ENCODE measurements at regions not wholly inside any gene's neighbourhood (a gene's known extent, or its start where the extent isn't known, plus 50 kb on each side); places are given as distances from the start of the nearest gene placed in this dataset.

GRCh38 chr10:130230036-130230435, 93.8 kb downstream of the GLRX3 start:
- Histone ChIP-seq H3K9me3 (ENCODE audit: control insufficient read depth, low read length) (peaks cover 17% of the 10 kb centered on the region), H3K4me3 (ENCODE audit: low read length) (no peak overlapping the region), H3K36me3 (ENCODE audit: control insufficient read depth, insufficient read depth, low read length, severe bottlenecking) (no peaks in the 10 kb centered on the region), H3K9ac (ENCODE audit: low read length) (no peak overlapping the region), H3K27me3 (replicated peaks; ENCODE audit: control insufficient read depth, insufficient read depth, low read length) (no peaks in the 10 kb centered on the region), H3K4me1 (ENCODE audit: control insufficient read depth, insufficient read depth, low read length) (no peaks in the 10 kb centered on the region)
- no peak for DNase-seq (ENCODE audit: low read depth)

DNA sequence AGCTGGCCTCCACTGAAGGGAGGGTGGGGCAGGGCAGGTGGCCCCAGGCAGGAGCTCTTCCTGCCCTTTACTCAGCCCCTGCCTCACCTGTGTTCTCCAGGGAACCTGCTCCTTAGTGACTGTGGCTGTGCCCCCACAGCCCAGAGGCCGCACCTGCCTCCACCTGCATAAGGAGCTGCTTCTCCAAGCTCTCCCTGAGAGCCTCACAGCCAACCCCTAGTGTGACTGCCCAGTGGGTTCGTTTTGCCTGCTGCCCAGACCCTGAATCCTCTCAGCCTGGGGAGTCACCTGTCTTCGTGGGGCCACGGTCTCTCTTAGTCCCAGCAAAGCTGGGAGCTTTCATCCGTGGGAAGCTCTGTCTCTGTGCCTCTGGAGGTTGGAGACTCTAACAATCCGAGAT, 94.4 kb downstream of the GLRX3 start:
- no peaks in the 10 kb centered on the region for H3K27me3 ChIP-seq (replicated peaks; ENCODE audit: control insufficient read depth, insufficient read depth, low read length)
- no peak for DNase-seq (ENCODE audit: low read depth)
- H3K4me1 ChIP-seq (ENCODE audit: control insufficient read depth, insufficient read depth, low read length), result no peaks in the 10 kb centered on the region
- H3K9me3 ChIP-seq (ENCODE audit: control insufficient read depth, low read length), result peaks cover 17% of the 10 kb centered on the region
- H3K9ac ChIP-seq (ENCODE audit: low read length), result no peak overlapping the region
- no peaks in the 10 kb centered on the region for H3K36me3 ChIP-seq (ENCODE audit: control insufficient read depth, insufficient read depth, low read length, severe bottlenecking)
- no peak overlapping the region for H3K4me3 ChIP-seq (ENCODE audit: low read length)

DNA sequence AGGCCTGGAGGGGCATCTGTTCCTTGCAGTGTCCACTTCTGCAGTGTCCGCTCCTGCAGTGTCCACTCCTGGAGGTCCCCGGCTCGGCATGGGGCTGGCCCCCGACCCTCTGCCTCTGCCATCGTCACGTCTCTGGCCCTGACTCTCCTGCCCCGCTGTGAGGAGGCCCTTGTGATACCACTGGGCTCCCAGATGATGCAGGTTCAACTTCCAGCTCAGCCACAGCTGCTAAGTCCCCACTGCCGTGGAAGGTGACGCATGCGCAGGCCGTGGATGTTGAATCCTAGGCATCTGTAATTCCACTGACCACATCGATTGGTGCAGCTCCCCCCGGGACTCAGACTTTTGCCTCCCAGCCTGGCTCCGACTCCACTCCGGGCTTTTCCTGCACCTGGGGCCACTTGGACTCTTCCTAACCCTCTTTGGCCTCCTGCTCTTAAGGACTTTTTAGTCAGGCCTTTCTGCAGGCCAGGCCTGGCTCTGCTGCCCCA, 95.1 kb downstream of the GLRX3 start:
- no peaks in the 10 kb centered on the region for H3K4me1 ChIP-seq (ENCODE audit: control insufficient read depth, insufficient read depth, low read length)
- H3K9me3 ChIP-seq (ENCODE audit: control insufficient read depth, low read length), result peaks cover 17% of the 10 kb centered on the region
- DNase-seq (ENCODE audit: low read depth), result no peak
- no peaks in the 10 kb centered on the region for H3K36me3 ChIP-seq (ENCODE audit: control insufficient read depth, insufficient read depth, low read length, severe bottlenecking)
- H3K4me3 ChIP-seq (ENCODE audit: low read length), result no peak overlapping the region
- no peaks in the 10 kb centered on the region for H3K27me3 ChIP-seq (replicated peaks; ENCODE audit: control insufficient read depth, insufficient read depth, low read length)
- H3K9ac ChIP-seq (ENCODE audit: low read length), result no peak overlapping the region

DNA sequence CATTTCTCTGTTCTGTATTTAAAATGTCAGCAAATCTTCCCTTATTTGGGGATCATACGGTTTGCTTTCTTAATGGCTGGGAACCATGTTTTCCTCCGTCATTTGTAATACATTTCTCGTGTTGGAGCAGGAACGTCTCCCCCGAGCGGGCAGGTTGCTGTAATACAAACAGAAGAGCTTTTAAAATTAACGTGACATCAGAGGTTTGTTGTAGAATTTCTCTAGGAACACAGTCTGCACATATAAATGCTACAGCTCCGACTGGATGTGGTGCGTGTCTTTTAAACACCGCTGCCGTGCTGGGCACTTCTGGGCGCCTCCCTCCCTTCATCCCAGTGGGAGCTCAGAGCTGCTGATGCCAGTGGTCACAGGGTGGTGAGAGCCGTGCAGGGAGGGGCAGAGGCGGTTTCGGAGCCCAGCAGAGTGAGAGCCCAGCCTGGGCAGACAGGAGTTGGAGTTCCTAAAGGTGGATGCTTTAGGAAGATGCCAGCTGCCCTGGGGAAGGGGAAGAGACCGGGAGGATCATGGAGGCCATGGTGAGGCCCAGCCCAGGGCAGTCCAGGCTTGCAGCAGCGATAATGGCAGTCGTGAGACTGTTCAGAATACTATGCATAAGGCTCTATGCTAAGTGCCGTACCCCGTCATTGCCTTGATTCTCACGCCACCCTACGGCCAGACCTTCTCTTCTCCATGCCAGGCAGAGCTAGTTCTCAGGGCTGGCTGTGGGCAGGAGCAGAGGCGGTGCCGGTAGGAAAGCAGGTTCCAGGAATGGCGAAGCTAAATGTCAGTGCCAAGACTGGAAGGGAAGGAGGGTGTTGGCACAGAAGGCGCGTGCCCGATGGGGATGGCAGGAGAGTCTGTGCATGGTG, 96.2 kb downstream of the GLRX3 start:
- H3K9ac ChIP-seq (ENCODE audit: low read length), result no peak overlapping the region
- DNase-seq (ENCODE audit: low read depth), result no peak
- no peaks in the 10 kb centered on the region for H3K36me3 ChIP-seq (ENCODE audit: control insufficient read depth, insufficient read depth, low read length, severe bottlenecking)
- peaks cover 16% of the 10 kb centered on the region for H3K9me3 ChIP-seq (ENCODE audit: control insufficient read depth, low read length)
- H3K4me1 ChIP-seq (ENCODE audit: control insufficient read depth, insufficient read depth, low read length), result no peaks in the 10 kb centered on the region
- H3K4me3 ChIP-seq (ENCODE audit: low read length), result no peak overlapping the region
- H3K27me3 ChIP-seq (replicated peaks; ENCODE audit: control insufficient read depth, insufficient read depth, low read length), result no peaks in the 10 kb centered on the region

- H3K36me3 ChIP-seq (ENCODE audit: control insufficient read depth, insufficient read depth, low read length, severe bottlenecking), result no peaks in the 10 kb centered on the region
- no peak overlapping the region for H3K9ac ChIP-seq (ENCODE audit: low read length)
- no peak for DNase-seq (ENCODE audit: low read depth)
- H3K4me1 ChIP-seq (ENCODE audit: control insufficient read depth, insufficient read depth, low read length), result no peaks in the 10 kb centered on the region
- no peak overlapping the region for H3K4me3 ChIP-seq (ENCODE audit: low read length)
- no peaks in the 10 kb centered on the region for H3K27me3 ChIP-seq (replicated peaks; ENCODE audit: control insufficient read depth, insufficient read depth, low read length)
- H3K9me3 ChIP-seq (ENCODE audit: control insufficient read depth, low read length), result peaks cover 13% of the 10 kb centered on the region
Measured at GRCh38 chr10:130233035-130233360, 96.8 kb downstream of the GLRX3 start.

- Histone ChIP-seq H3K4me3 (ENCODE audit: low read length) (no peak overlapping the region), H3K27me3 (replicated peaks; ENCODE audit: control insufficient read depth, insufficient read depth, low read length) (no peaks in the 10 kb centered on the region), H3K36me3 (ENCODE audit: control insufficient read depth, insufficient read depth, low read length, severe bottlenecking) (no peaks in the 10 kb centered on the region), H3K9me3 (ENCODE audit: control insufficient read depth, low read length) (peaks cover 9% of the 10 kb centered on the region), H3K4me1 (ENCODE audit: control insufficient read depth, insufficient read depth, low read length) (no peaks in the 10 kb centered on the region), H3K9ac (ENCODE audit: low read length) (no peak overlapping the region)
- DNase-seq (ENCODE audit: low read depth), result no peak
Measured at GRCh38 chr10:130233426-130233825, 97.2 kb downstream of the GLRX3 start.

DNA sequence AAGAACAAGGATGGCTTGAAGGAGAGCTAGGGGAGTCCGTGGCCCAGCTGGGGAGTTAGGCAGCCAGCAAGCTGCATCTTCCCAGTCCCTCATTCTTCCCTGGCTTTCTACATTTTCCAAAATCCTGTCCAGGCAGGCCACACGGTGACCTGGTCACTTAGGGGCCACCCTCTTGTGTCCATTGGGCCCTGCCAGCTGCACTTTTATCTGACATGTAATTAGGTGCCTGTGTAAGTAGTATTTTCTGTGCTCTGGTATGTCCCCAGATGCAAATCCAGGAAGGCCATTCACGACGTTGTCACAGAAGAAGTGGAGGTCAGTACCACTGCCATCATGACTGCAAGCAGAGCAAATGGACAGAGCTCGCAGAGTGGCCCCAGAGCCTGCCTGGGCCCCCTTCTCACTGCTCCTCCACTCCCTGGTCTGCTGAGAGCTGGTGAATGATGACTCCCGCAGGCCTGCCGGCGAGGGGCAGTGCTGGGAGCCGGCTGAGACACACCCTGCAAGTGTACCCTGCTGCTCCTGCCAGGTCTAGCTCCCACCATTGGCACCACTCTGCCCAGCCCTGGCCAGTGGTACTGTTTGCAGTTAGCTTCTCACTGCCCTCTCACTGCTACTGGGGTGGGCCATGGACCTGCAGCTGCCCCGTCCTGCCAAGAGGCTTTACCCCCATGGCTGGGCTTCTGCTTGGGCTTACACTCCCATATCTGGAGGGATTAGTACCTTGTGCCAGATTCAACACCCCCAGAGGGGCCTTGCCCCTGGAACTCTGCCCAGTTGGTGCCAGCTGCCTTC, 98.2 kb downstream of the GLRX3 start:
- Histone ChIP-seq H3K27me3 (replicated peaks; ENCODE audit: control insufficient read depth, insufficient read depth, low read length) (no peaks in the 10 kb centered on the region), H3K36me3 (ENCODE audit: control insufficient read depth, insufficient read depth, low read length, severe bottlenecking) (no peaks in the 10 kb centered on the region), H3K9me3 (ENCODE audit: control insufficient read depth, low read length) (peaks cover 3% of the 10 kb centered on the region), H3K4me3 (ENCODE audit: low read length) (no peak overlapping the region), H3K4me1 (ENCODE audit: control insufficient read depth, insufficient read depth, low read length) (no peaks in the 10 kb centered on the region), H3K9ac (ENCODE audit: low read length) (no peak overlapping the region)
- DNase-seq (ENCODE audit: low read depth), result no peak

GRCh38 chr10:130236711-130237110, 100.5 kb downstream of the GLRX3 start:
- no peak for DNase-seq (ENCODE audit: low read depth)
- Histone ChIP-seq H3K4me1 (ENCODE audit: control insufficient read depth, insufficient read depth, low read length) (no peaks in the 10 kb centered on the region), H3K4me3 (ENCODE audit: low read length) (no peak overlapping the region), H3K9ac (ENCODE audit: low read length) (no peak overlapping the region), H3K9me3 (ENCODE audit: control insufficient read depth, low read length) (peaks cover 9% of the 10 kb centered on the region), H3K36me3 (ENCODE audit: control insufficient read depth, insufficient read depth, low read length, severe bottlenecking) (no peaks in the 10 kb centered on the region), H3K27me3 (replicated peaks; ENCODE audit: control insufficient read depth, insufficient read depth, low read length) (no peaks in the 10 kb centered on the region)

GRCh38 chr10:130240409-130240808, 104.2 kb downstream of the GLRX3 start:
- Histone ChIP-seq H3K36me3 (ENCODE audit: control insufficient read depth, insufficient read depth, low read length, severe bottlenecking) (no peaks in the 10 kb centered on the region), H3K27me3 (replicated peaks; ENCODE audit: control insufficient read depth, insufficient read depth, low read length) (no peaks in the 10 kb centered on the region), H3K4me1 (ENCODE audit: control insufficient read depth, insufficient read depth, low read length) (no peaks in the 10 kb centered on the region), H3K4me3 (ENCODE audit: low read length) (no peak overlapping the region), H3K9ac (ENCODE audit: low read length) (no peak overlapping the region), H3K9me3 (ENCODE audit: control insufficient read depth, low read length) (peaks cover 12% of the 10 kb centered on the region)
- no peak for DNase-seq (ENCODE audit: low read depth)

DNA sequence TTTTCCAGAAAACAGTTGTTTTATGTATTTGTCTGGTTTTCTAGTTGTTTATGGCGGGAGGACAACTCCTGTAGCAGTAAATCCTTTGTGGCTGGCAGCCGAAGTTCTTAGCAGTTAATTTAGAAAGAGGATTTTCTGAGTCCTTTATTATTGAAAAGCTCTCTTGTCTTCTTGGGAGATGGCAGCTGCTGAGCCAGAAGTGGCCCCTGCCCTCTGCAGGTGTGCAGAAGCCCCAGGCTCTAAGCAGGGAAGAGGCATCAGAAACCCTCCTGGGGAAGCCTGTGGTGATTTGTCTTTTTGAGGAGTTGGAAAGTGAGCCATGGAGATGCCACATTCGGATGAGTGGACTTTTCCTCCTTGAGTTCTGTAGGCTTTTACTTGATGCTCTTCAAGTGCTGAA, 106.3 kb downstream of the GLRX3 start:
- peaks cover 13% of the 10 kb centered on the region for H3K9me3 ChIP-seq (ENCODE audit: control insufficient read depth, low read length)
- H3K27me3 ChIP-seq (replicated peaks; ENCODE audit: control insufficient read depth, insufficient read depth, low read length), result no peaks in the 10 kb centered on the region
- no peak overlapping the region for H3K9ac ChIP-seq (ENCODE audit: low read length)
- H3K4me1 ChIP-seq (ENCODE audit: control insufficient read depth, insufficient read depth, low read length), result no peaks in the 10 kb centered on the region
- no peak overlapping the region for H3K4me3 ChIP-seq (ENCODE audit: low read length)
- DNase-seq (ENCODE audit: low read depth), result no peak
- H3K36me3 ChIP-seq (ENCODE audit: control insufficient read depth, insufficient read depth, low read length, severe bottlenecking), result no peaks in the 10 kb centered on the region

DNA sequence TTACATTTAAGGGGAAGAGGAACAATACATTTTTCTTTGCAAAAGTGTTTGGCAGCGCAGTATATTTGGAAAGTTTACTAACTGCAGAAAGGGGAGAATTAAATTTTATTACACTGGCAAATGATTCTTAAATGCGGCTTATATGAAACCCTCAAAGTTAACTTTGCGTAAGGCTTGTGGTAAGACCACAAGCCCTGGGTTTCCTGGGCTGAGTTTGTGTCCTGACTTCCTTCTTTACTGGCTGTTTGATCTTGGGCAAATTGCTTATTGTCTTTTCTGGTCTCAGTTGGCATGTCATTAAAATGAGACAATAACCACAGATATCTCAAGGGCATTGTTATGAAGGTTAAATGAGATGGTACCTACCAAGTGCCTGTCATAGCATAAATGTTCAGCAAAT, 106.8 kb downstream of the GLRX3 start:
- no peak for DNase-seq (ENCODE audit: low read depth)
- Histone ChIP-seq H3K36me3 (ENCODE audit: control insufficient read depth, insufficient read depth, low read length, severe bottlenecking) (no peaks in the 10 kb centered on the region), H3K27me3 (replicated peaks; ENCODE audit: control insufficient read depth, insufficient read depth, low read length) (no peaks in the 10 kb centered on the region), H3K4me1 (ENCODE audit: control insufficient read depth, insufficient read depth, low read length) (no peaks in the 10 kb centered on the region), H3K9ac (ENCODE audit: low read length) (no peak overlapping the region), H3K9me3 (ENCODE audit: control insufficient read depth, low read length) (peaks cover 13% of the 10 kb centered on the region), H3K4me3 (ENCODE audit: low read length) (no peak overlapping the region)
